HCT116 (cell line): ENCODE measurements at regions not wholly inside any gene's neighbourhood (a gene's known extent, or its start where the extent isn't known, plus 50 kb on each side); places are given as distances from the start of the nearest gene placed in this dataset.

Source experiments
- ATAC-seq: fragments of 200-7000 bp; cut with Tn5 transposase; 2 replicates; pipeline ENCODE4 v1.9.1; 2020; ENCODE audit warnings: mild to moderate bottlenecking, moderate library complexity
- BruUV-seq: library from RNA; stranded (reverse); fragments of 400-500 nt; replicated peaks from 2 replicates; lab custom pipeline; 2021; lab: Mats Ljungman, UMichigan
- CTCF ChIA-PET: fragments of 300-600 bp; sonication (Branson Sonifier 250); formaldehyde crosslinking; loops from one replicate; lab custom pipeline; 2021; ENCODE audit warnings: antibody characterized with exemption; lab: Charles Lee
- POLR2A ChIA-PET: fragments of 300-600, 350-600 bp; sonication (Branson Sonifier 250); formaldehyde crosslinking; loops from one replicate; lab custom pipeline; 2021; ENCODE audit warnings: antibody characterized with exemption; lab: Charles Lee
- RAD21 ChIA-PET, 2 experiments: fragments of 300-600 bp; sonication (Branson Sonifier 250); formaldehyde crosslinking; loops; one replicate each; lab custom pipeline; 2023; ENCODE audit warnings: low total read pairs in 2 of 2; ENCODE audit not compliant: uncharacterized antibody in 2 of 2, unreplicated experiment in 2 of 2, low non-redundant PET in 1 of 2; lab: Charles Lee
- DNase-seq: peaks from one replicate; pipeline ENCODE4 v3.0.0-alpha.2; 2010; ENCODE audit warnings: low read depth, low spot score
- H2AFZ ChIP-seq: fragments of 200-600 bp; shearing (Covaris generic), sonication (generic); 2 replicates; pipeline ENCODE4 v1.6.1; 2017; ENCODE audit warnings: low read depth, mixed run types, mixed read lengths, antibody characterized with exemption, low read length; ENCODE audit not compliant: poor library complexity, severe bottlenecking
- H3K27ac ChIP-seq: 2 replicates; pipeline ENCODE4 v1.5.1; 2012; ENCODE audit warnings: low read depth, low read length
- H3K27me3 ChIP-seq: fragments of 200-600 bp; sonication (generic); 2 replicates; pipeline ENCODE4 v1.6.1; 2016; ENCODE audit warnings: mixed run types, low read length, mixed read lengths; ENCODE audit not compliant: insufficient read depth
- H3K36me3 ChIP-seq, 2 experiments: fragments of 200-500 bp in 1 of 2; fragments of 200-600 bp in 1 of 2; sonication (Bioruptor generic) in 1 of 2; sonication (generic) in 1 of 2; 2 replicates each; pipeline versions ENCODE4 v1.5.1 to v1.6.1; 2014 to 2016; ENCODE audit warnings: low read length in 2 of 2, inconsistent platforms in 1 of 2, mixed read lengths in 1 of 2, mixed run types in 1 of 2; ENCODE audit not compliant: insufficient read depth in 2 of 2, control insufficient read depth in 1 of 2
- H3K4me1 ChIP-seq, 2 experiments: fragments of 200-600 bp in 1 of 2; sonication (generic) in 1 of 2; 2 replicates each; pipeline versions ENCODE4 v1.5.1 to v1.6.1; 2012 to 2017; ENCODE audit warnings: low read length in 2 of 2, inconsistent platforms in 1 of 2, mild to moderate bottlenecking in 1 of 2, mixed read lengths in 1 of 2, mixed run types in 1 of 2, moderate library complexity in 1 of 2; ENCODE audit not compliant: insufficient read depth in 2 of 2, control insufficient read depth in 1 of 2
- H3K4me2 ChIP-seq: fragments of 200-600 bp; sonication (generic); 2 replicates; pipeline ENCODE4 v1.6.1; 2017; ENCODE audit warnings: mixed run types, low read length, mixed read lengths
- H3K4me3 ChIP-seq, 2 experiments: fragments of 200-600 bp in 1 of 2; sonication (generic) in 1 of 2; replicated peaks in 1 of 2; 2 replicates each; pipeline ENCODE4 v1.5.1; 2011 to 2016; ENCODE audit warnings: low read length in 2 of 2, control low read depth in 1 of 2, low read depth in 1 of 2, mild to moderate bottlenecking in 1 of 2, mixed read lengths in 1 of 2, mixed run types in 1 of 2
- H3K79me2 ChIP-seq: fragments of 200-600 bp; sonication (generic); 2 replicates; pipeline ENCODE4 v1.6.1; 2017; ENCODE audit warnings: mild to moderate bottlenecking, mixed run types, low read length, moderate library complexity, mixed read lengths; ENCODE audit not compliant: insufficient read depth
- H3K9ac ChIP-seq: fragments of 200-600 bp; sonication (generic); 2 replicates; pipeline ENCODE4 v1.6.1; 2016; ENCODE audit warnings: low read length, mixed read lengths
- H3K9me2 ChIP-seq: fragments of 200-600 bp; sonication (generic), shearing (Covaris generic); 2 replicates; pipeline ENCODE4 v1.6.1; 2017; ENCODE audit warnings: mixed run types, mild to moderate bottlenecking, moderate library complexity; ENCODE audit not compliant: insufficient read depth
- H3K9me3 ChIP-seq, 2 experiments: fragments of 200-500 bp in 1 of 2; fragments of 200-600 bp in 1 of 2; sonication (Bioruptor generic) in 1 of 2; sonication (generic) in 1 of 2; 2 replicates each; pipeline ENCODE4 v1.6.1; 2014 to 2017; ENCODE audit warnings: low read length in 2 of 2, mixed read lengths in 2 of 2, inconsistent platforms in 1 of 2, low read depth in 1 of 2, mild to moderate bottlenecking in 1 of 2, mixed run types in 1 of 2, moderate library complexity in 1 of 2; ENCODE audit not compliant: control insufficient read depth in 1 of 2, insufficient read depth in 1 of 2
- H4K20me1 ChIP-seq: fragments of 200-600 bp; sonication (generic), shearing (Covaris generic); 2 replicates; pipeline ENCODE4 v1.6.1; 2017; ENCODE audit warnings: mixed run types, mild to moderate bottlenecking, moderate library complexity; ENCODE audit not compliant: insufficient read depth
- CBX3 ChIP-seq: IDR thresholded peaks from 2 replicates; pipeline ENCODE4 v1.6.1; 2012; ENCODE audit warnings: low read depth
- CEBPB ChIP-seq: IDR thresholded peaks from 2 replicates; pipeline ENCODE4 v1.6.1; 2012; ENCODE audit warnings: low read depth
- CTCF ChIP-seq, 3 experiments: fragments of 200-600 bp in 1 of 3; sonication (generic) in 1 of 3; IDR thresholded peaks in 2 of 3; conservative IDR thresholded peaks in 1 of 3; 2 replicates each; pipeline ENCODE4 v1.5.1; 2012 to 2017; ENCODE audit warnings: low read depth in 2 of 3, low read length in 2 of 3, antibody characterized with exemption in 1 of 3, borderline replicate concordance in 1 of 3, control low read depth in 1 of 3, mild to moderate bottlenecking in 1 of 3, mixed read lengths in 1 of 3, mixed run types in 1 of 3, moderate library complexity in 1 of 3; ENCODE audit not compliant: insufficient read depth in 1 of 3
- ELF1 ChIP-seq: IDR thresholded peaks from 2 replicates; pipeline ENCODE4 v1.6.1; 2012; ENCODE audit warnings: low read depth, borderline replicate concordance
- EZH2 ChIP-seq: fragments of 200-600 bp; sonication (generic); IDR thresholded peaks from 2 replicates; pipeline ENCODE4 v1.6.1; 2017; ENCODE audit warnings: antibody characterized with exemption, mixed run types
- EZH2phosphoT487 ChIP-seq: fragments of 200-600 bp; IDR thresholded peaks from 2 replicates; pipeline ENCODE4 v1.6.1; 2018; ENCODE audit warnings: antibody characterized with exemption, borderline replicate concordance
- FOSL1 ChIP-seq: IDR thresholded peaks from 2 replicates; pipeline ENCODE4 v1.6.1; 2012; ENCODE audit warnings: low read depth
- JUND ChIP-seq: IDR thresholded peaks from 2 replicates; pipeline ENCODE4 v1.6.1; 2012
- POLR2A ChIP-seq: IDR thresholded peaks from 2 replicates; pipeline ENCODE4 v1.7.0; 2011; ENCODE audit warnings: borderline replicate concordance; ENCODE audit not compliant: insufficient read depth, insufficient read length; ENCODE audit errors: extremely low read depth
- RAD21 ChIP-seq: IDR thresholded peaks from 2 replicates; pipeline ENCODE4 v1.6.1; 2012; ENCODE audit warnings: low read depth, mild to moderate bottlenecking
- SIN3A ChIP-seq: IDR thresholded peaks from 2 replicates; pipeline ENCODE4 v1.6.1; 2012; ENCODE audit warnings: low read depth
- SRF ChIP-seq: IDR thresholded peaks from 2 replicates; pipeline ENCODE4 v1.6.1; 2012; ENCODE audit warnings: low read depth
- intact Hi-C: fragments of 100-400 bp; cut with micrococcal nuclease; formaldehyde crosslinking; loops from 2 replicates; pipeline ENCODE4 v1.10.0; 2022
- TF ChIP-seq, protein P1 (sequence below): IDR thresholded peaks from 2 replicates; pipeline ENCODE4 v1.6.1; 2012
- TF ChIP-seq, protein P2 (sequence below): IDR thresholded peaks from 2 replicates; pipeline ENCODE4 v1.6.1; 2011; ENCODE audit warnings: mild to moderate bottlenecking, low read length, moderate library complexity; ENCODE audit not compliant: insufficient replicate concordance; ENCODE audit errors: extremely low read depth
- TF ChIP-seq, protein P3 (sequence below): IDR thresholded peaks from 2 replicates; pipeline ENCODE4 v1.6.1; 2012

GRCh38 chr7:16174253-16174652 lies 247.1 kb downstream of the CRPPA start:
- no peaks in the 10 kb centered on the region for H3K36me3 ChIP-seq
- DNase-seq: no peak
- H3K27ac ChIP-seq: no peak overlapping the region
- H4K20me1 ChIP-seq: no peaks in the 10 kb centered on the region
- CTCF ChIA-PET: no interaction called here
- H3K9me3 ChIP-seq: no peaks in the 10 kb centered on the region
- no peak overlapping the region for H3K9ac ChIP-seq
- intact Hi-C loops: no loop called here
- H3K4me1 ChIP-seq: no peaks in the 10 kb centered on the region
- POLR2A ChIA-PET: no interaction called here
- no peak overlapping the region for H2AFZ ChIP-seq
- H3K9me2 ChIP-seq: no peaks in the 10 kb centered on the region
- H3K79me2 ChIP-seq: no peaks in the 10 kb centered on the region
- no peak overlapping the region for H3K4me2 ChIP-seq
- RAD21 ChIA-PET: no interaction called here
- no peaks in the 10 kb centered on the region for H3K27me3 ChIP-seq
- TF ChIP-seq, protein P1, sequence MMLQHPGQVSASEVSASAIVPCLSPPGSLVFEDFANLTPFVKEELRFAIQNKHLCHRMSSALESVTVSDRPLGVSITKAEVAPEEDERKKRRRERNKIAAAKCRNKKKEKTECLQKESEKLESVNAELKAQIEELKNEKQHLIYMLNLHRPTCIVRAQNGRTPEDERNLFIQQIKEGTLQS: no peak
- TF ChIP-seq ELF1 (no peak), POLR2A (no peak), FOSL1 (no peak), SIN3A (no peak), CEBPB (no peak), EZH2 (no peak), RAD21 (no peak), EZH2phosphoT487 (no peak), CTCF (IDR thresholded peaks at IDR 0.05 in 2 of 3, conservative IDR thresholded peaks at IDR 0.05 in 1 of 3; ENCODE audit: borderline replicate concordance in 1 of 3, insufficient read depth in 1 of 3, low read depth in 2 of 3, low read length in 2 of 3) (no peak), JUND (no peak), CBX3 (no peak), SRF (no peak)
- TF ChIP-seq, protein P2, sequence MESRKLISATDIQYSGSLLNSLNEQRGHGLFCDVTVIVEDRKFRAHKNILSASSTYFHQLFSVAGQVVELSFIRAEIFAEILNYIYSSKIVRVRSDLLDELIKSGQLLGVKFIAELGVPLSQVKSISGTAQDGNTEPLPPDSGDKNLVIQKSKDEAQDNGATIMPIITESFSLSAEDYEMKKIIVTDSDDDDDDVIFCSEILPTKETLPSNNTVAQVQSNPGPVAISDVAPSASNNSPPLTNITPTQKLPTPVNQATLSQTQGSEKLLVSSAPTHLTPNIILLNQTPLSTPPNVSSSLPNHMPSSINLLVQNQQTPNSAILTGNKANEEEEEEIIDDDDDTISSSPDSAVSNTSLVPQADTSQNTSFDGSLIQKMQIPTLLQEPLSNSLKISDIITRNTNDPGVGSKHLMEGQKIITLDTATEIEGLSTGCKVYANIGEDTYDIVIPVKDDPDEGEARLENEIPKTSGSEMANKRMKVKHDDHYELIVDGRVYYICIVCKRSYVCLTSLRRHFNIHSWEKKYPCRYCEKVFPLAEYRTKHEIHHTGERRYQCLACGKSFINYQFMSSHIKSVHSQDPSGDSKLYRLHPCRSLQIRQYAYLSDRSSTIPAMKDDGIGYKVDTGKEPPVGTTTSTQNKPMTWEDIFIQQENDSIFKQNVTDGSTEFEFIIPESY: no peak
- TF ChIP-seq, protein P3, sequence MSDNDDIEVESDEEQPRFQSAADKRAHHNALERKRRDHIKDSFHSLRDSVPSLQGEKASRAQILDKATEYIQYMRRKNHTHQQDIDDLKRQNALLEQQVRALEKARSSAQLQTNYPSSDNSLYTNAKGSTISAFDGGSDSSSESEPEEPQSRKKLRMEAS: no peak
- BruUV-seq: no TSS peak
- no peak for ATAC-seq
- no peak overlapping the region for H3K4me3 ChIP-seq
